ENCODE measurements at regions not wholly inside any gene's neighbourhood (a gene's known extent, or its start where the extent isn't known, plus 50 kb on each side); places are given as distances from the start of the nearest gene placed in this dataset.

DNA sequence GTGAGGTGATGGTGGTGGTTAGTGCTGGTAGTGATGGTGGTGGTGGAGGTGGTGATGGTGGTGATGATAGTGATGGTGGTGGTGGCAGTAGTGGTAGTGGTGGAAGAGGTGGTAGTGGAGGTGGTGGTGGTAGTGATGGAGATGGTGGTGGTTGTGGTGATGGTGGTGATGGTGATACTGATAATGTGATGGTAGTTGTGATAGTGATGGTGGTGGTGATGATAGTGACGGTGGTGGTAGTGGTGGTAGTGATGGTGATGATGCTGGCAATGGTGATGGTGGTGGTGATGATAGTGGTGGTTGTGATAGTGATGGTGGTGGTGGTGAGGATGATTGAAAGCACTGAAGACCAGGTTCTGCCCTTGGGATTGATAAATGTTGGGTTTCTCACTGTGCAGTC lies 85.2 kb upstream of the SLC1A3 start:
- Histone ChIP-seq H3K9ac (ENCODE audit: extremely low read depth, low read length, poor library complexity, severe bottlenecking) (no peak overlapping the region), H3K4me3 (ENCODE audit: low read length) (no peak overlapping the region), H3K36me3 (ENCODE audit: control insufficient read depth, insufficient read depth, low read length) (no peaks in the 10 kb centered on the region), H3K27ac (ENCODE audit: low read depth, low read length) (no peak overlapping the region), H3K9me3 (ENCODE audit: control insufficient read depth, low read length) (no peaks in the 10 kb centered on the region), H3K4me1 (ENCODE audit: control insufficient read depth, insufficient read depth, low read length) (no peaks in the 10 kb centered on the region), H3K27me3 (ENCODE audit: control insufficient read depth, insufficient read depth, low read length, poor library complexity, severe bottlenecking) (no peaks in the 10 kb centered on the region)
- Mint-ChIP-seq H3K4me3 (no peak overlapping the region), H3K36me3 (ENCODE audit: low read depth) (no peaks in the 10 kb centered on the region), H3K27me3 (ENCODE audit: insufficient read depth) (no peaks in the 10 kb centered on the region), H3K4me1 (peaks cover 7% of the 10 kb centered on the region), H3K27ac (no peak overlapping the region), H3K9me3 (no peaks in the 10 kb centered on the region)
- 83 to 100% methylated on average over 1 of the region's 1 CpG for WGBS, 2 experiments (ENCODE audit: insufficient coverage in 1 of 2, insufficient read length in 1 of 2)
- DNase-seq: no peak
- TF ChIP-seq CTCF (conservative IDR thresholded peaks at IDR 0.05): no peak

- H3K9ac ChIP-seq (ENCODE audit: extremely low read depth, low read length, poor library complexity, severe bottlenecking): no peak overlapping the region
- no peak overlapping the region for H3K4me3 ChIP-seq (ENCODE audit: low read length)
- Mint-ChIP-seq H3K27me3 (ENCODE audit: insufficient read depth) (no peaks in the 10 kb centered on the region), H3K4me1 (peaks cover 7% of the 10 kb centered on the region), H3K36me3 (ENCODE audit: low read depth) (no peaks in the 10 kb centered on the region), H3K9me3 (no peaks in the 10 kb centered on the region), H3K27ac (no peak overlapping the region), H3K4me3 (no peak overlapping the region)
- WGBS, 2 experiments (ENCODE audit: insufficient coverage in 1 of 2, insufficient read length in 1 of 2): 86 to 100% methylated on average over 3 to 10 of the region's 10 CpGs
- H3K4me1 ChIP-seq (ENCODE audit: control insufficient read depth, insufficient read depth, low read length): no peaks in the 10 kb centered on the region
- H3K27ac ChIP-seq (ENCODE audit: low read depth, low read length): no peak overlapping the region
- no peaks in the 10 kb centered on the region for H3K27me3 ChIP-seq (ENCODE audit: control insufficient read depth, insufficient read depth, low read length, poor library complexity, severe bottlenecking)
- no peaks in the 10 kb centered on the region for H3K36me3 ChIP-seq (ENCODE audit: control insufficient read depth, insufficient read depth, low read length)
- no peak for TF ChIP-seq CTCF (conservative IDR thresholded peaks at IDR 0.05)
- DNase-seq: no peak
- no peaks in the 10 kb centered on the region for H3K9me3 ChIP-seq (ENCODE audit: control insufficient read depth, low read length)
These were observed 84.3 kb upstream of the SLC1A3 start for GRCh38 chr5:36521838-36522745.

- no peaks in the 10 kb centered on the region for H3K9me3 ChIP-seq (ENCODE audit: control insufficient read depth, low read length)
- H3K27ac ChIP-seq (ENCODE audit: low read depth, low read length): no peak overlapping the region
- Mint-ChIP-seq H3K27ac (no peak overlapping the region), H3K27me3 (ENCODE audit: insufficient read depth) (no peaks in the 10 kb centered on the region), H3K9me3 (no peaks in the 10 kb centered on the region), H3K4me3 (no peak overlapping the region), H3K4me1 (peaks cover 7% of the 10 kb centered on the region), H3K36me3 (ENCODE audit: low read depth) (no peaks in the 10 kb centered on the region)
- TF ChIP-seq CTCF (conservative IDR thresholded peaks at IDR 0.05): no peak
- no peak for DNase-seq
- H3K4me3 ChIP-seq (ENCODE audit: low read length): no peak overlapping the region
- no peak overlapping the region for H3K9ac ChIP-seq (ENCODE audit: extremely low read depth, low read length, poor library complexity, severe bottlenecking)
- H3K36me3 ChIP-seq (ENCODE audit: control insufficient read depth, insufficient read depth, low read length): no peaks in the 10 kb centered on the region
- 94 to 100% methylated on average over 2 to 5 of the region's 5 CpGs for WGBS, 2 experiments (ENCODE audit: insufficient coverage in 1 of 2, insufficient read length in 1 of 2)
- H3K27me3 ChIP-seq (ENCODE audit: control insufficient read depth, insufficient read depth, low read length, poor library complexity, severe bottlenecking): no peaks in the 10 kb centered on the region
- H3K4me1 ChIP-seq (ENCODE audit: control insufficient read depth, insufficient read depth, low read length): no peaks in the 10 kb centered on the region
These were observed 83.7 kb upstream of the SLC1A3 start for GRCh38 chr5:36522746-36523065.
